LNCaP clone FGC (cell line): ENCODE measurements at regions not wholly inside any gene's neighbourhood (a gene's known extent, or its start where the extent isn't known, plus 50 kb on each side); places are given as distances from the start of the nearest gene placed in this dataset.

Source experiments
- DNase-seq: peaks from one replicate; pipeline ENCODE4 v3.0.0-alpha.2; 2011; ENCODE audit warnings: low read depth
- H3K4me3 ChIP-seq: 2 replicates; pipeline ENCODE4 v1.5.1; 2011; ENCODE audit warnings: mild to moderate bottlenecking, low read depth, low read length, control low read depth
- CTCF ChIP-seq: IDR thresholded peaks from 2 replicates; pipeline ENCODE4 v1.5.1; 2012; ENCODE audit warnings: mild to moderate bottlenecking; ENCODE audit not compliant: control insufficient read depth, insufficient read depth; ENCODE audit errors: extremely low read depth

DNA sequence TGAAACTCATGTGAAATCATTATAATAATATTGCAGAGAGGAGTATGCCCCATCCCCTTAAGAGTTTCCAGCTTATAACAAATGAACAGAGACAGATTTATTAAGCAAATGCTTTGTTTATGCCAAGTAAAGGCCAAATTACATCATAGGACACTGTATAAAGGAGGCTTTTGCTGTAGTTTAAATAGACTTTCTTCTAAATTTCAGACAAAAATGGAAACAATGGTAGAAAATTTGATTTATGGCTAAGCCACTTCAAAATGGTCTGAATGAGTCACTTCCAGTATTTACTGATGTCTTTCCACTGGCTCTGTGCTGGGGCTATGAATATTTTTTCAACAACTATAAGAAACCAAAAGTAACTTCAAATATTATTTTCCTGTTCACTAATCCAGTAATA lies 81.1 kb upstream of the ST6GALNAC5 start:
- no peak overlapping the region for H3K4me3 ChIP-seq
- TF ChIP-seq CTCF, result no peak
- DNase-seq, result no peak

DNA sequence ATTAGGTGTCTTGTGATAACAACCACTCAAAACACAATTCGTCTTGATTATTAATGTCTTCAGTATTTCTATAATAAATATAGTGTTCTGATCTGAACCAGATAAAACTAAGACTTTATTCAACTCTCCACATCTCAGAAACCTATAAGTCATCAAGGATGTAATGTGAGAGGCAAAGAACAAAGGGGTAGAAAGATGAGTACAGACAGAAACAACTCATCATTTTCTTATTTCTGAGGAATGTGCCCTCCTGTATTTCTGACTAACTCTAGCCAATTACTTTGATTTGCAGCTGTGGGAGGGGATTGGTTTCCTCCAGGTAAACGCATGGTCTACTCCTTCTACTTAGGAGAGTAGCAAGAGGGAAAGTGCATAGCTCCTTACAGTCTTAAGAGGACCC lies 73.7 kb upstream of the ST6GALNAC5 start:
- no peak for DNase-seq
- no peak for TF ChIP-seq CTCF
- no peak overlapping the region for H3K4me3 ChIP-seq

- DNase-seq, result no peak
- H3K4me3 ChIP-seq, result no peak overlapping the region
- TF ChIP-seq CTCF, result no peak
These were observed 67.6 kb upstream of the ST6GALNAC5 start for GRCh38 chr1:76799700-76800099.

GRCh38 chr1:76802094-76802493 lies 65.2 kb upstream of the ST6GALNAC5 start:
- DNase-seq, result no peak
- no peak for TF ChIP-seq CTCF
- no peak overlapping the region for H3K4me3 ChIP-seq

DNA sequence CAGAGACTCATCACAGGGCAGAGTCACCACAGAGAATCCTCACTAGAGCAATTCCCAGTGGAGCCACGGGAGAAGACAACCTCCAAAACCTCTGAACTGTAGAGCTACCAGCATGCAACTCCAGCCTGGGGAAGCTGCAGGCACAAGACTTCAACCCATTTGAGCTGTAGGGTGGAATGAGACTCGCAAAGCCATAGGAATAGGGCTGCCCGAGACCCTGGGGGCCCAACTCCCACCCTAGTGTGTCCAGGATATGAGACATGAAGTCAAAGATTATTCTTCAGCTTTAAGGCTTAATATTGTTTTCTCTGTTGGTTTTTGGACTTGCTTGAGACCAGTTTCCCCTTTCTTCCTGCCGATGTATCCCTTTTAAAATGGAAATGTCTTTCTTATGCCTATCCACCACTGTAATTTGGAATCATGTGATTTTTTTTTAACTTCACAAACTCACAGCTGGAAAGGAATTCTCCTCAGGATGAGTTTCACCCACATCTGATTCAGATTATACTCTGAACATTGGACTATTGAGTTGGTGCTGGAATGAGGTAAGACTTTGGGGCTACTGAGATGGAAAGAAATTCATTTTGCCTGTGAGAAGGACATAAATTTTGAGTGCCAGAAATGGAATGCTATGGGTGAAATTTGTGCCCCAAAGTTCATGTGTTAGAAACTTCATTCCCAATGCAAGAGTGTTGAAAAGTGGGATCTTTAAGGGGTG lies 59.6 kb upstream of the ST6GALNAC5 start:
- TF ChIP-seq CTCF, result no peak
- no peak overlapping the region for H3K4me3 ChIP-seq
- no peak for DNase-seq
